GM21717 (cell line): ENCODE measurements at regions not wholly inside any gene's neighbourhood (a gene's known extent, or its start where the extent isn't known, plus 50 kb on each side); places are given as distances from the start of the nearest gene placed in this dataset.
"Not testable (repeated sequence)": the region's sequence is repeated elsewhere in the genome, so short reads cannot be mapped to it uniquely, and the experiment has no call there.

Source experiments
- ATAC-seq: cut with Tn5 transposase; IDR thresholded peaks from one replicate; pipeline ENCODE4 v1.9.1; 2021; ENCODE audit warnings: mild to moderate bottlenecking, moderate library complexity; ENCODE audit not compliant: unreplicated experiment

DNA sequence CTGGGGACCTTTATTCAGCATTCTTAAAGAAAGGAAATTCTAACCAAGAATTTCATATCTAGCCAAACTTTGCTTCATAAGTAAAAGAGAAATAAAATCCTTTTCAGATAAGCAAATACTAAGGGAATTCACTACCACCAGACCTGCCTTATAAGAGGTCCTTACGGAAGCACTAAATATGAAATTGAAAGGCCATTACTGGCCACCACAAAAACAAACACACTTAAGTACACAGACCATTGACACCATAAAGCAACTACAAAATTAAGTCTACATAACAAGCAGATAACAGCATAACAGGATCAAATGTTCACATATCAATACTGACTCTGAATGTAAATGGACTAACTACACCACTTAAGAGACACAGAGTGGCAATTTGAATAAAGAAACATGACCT lies 361.4 kb upstream of the POU5F2 start:
- ATAC-seq = no peak

DNA sequence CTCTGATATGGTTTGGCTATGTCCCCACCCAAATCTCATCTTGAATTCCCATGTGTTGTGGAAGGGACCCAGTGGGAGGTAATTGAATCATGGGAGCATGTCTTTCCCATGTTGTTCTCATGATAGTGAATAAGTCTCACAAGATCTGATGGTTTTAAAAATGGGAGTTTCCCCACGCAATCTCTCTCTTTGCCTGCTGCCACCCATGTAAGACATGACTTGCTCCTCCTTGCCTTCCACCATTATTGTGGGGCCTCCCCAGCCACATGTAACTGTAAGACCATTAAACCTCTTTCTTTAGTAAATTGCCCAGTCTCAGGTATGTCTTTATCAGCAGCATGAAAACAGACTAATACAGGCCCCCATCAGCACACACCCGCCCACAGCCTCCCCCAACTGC lies 356.0 kb upstream of the POU5F2 start:
- not testable (repeated sequence) for ATAC-seq

DNA sequence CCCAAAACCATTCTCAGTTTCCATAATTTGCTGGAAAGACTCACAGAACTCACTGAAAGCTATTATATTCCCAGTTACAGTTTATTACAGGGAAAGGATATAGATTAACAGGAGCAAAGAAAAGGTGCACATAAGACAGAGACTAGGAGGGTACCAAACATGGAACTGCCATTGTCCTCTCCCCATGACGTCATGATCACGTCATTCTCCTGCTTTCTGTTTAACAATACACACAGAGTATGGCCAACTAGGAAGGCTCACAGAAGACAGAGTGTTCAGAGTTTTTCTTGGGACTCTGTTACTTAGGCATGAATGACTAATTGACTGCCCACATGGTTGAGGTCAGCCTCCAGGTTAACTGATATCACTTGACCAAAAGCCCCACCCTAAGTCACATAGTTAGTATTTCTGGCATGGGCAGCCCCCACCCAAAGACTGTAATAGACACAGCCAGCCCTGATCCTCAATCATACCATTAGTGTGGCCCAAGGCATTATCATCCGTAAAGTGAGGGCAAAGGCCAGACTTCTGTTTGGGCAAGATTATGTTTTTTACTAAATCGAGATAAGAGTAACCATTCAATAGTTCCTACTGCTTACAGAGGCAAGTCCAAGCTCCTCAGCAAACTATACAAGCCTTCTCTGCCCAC lies 353.5 kb upstream of the POU5F2 start:
- ATAC-seq = no peak

DNA sequence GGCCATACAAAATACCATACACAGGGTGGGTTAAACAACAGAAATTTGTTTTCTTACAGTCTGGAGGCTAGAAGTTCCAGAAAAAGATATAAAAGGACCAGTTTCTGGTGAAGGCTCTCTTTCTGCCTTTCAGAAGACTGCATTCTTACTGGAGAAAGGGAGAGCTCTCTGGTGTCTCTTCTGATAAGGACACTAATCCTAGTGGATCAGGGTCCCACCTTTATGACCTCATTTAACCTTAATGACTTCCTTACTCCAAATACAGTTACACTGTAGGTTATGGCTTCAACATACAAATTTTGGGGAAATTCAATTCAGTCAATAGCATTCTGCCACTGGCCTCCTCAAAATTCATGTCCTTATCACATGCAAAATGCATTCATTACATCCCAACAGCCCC lies 351.9 kb upstream of the POU5F2 start:
- no peak for ATAC-seq

DNA sequence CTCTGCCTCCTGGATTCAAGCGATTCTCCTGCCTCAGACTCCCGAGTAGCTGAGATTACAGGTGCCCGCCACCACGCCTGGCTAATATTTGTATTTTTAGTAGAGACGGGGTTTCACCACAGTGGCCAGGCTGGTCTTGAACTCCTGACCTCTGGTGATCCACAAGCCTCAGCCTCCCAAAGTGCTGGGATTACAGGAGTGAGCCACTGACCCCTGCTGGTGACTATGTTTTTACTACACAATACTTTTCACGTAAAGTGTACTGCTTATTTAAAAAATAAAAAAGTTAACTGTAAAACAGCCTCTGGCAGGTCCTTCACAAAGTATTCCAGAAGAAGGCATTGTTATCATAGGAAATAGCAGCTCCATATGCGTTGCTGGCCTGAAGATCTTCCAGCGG lies 345.2 kb upstream of the POU5F2 start:
- not testable (repeated sequence) for ATAC-seq

DNA sequence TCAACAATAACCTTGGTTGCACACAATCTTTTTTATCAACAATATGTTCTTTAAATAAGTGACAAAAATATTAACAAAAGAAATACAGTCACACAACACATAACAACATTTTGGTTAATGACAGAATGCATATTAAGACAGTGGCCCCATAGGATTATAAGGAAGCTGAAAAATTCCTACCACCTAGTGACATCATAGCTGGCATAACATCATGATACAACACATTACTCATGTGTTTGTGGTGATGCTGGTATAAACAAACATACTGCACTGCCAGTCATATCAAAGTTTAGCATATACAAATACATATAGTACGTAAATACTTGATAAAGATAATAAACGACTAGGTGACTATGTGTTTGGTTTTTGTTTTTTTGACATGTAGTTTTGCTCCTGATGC lies 344.8 kb upstream of the POU5F2 start:
- ATAC-seq = no peak

DNA sequence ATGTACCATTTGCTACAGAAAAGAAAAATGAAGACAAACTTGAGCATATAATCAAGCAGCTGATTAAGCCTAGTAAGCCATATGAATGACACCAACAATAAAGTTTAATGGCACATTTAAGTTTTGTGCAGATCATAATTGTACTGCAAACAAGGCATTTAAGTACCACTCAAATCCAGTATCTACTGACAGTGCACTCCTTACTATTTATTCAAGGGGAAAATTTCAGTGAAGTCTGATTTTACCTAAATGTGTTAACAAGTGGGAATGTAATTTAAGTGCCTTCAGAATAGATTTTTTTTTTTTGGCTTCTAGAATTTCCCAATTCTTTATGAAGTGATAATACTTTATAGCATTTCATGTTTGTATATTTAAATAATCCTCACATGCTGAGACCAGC lies 341.0 kb upstream of the POU5F2 start:
- ATAC-seq = no peak

DNA sequence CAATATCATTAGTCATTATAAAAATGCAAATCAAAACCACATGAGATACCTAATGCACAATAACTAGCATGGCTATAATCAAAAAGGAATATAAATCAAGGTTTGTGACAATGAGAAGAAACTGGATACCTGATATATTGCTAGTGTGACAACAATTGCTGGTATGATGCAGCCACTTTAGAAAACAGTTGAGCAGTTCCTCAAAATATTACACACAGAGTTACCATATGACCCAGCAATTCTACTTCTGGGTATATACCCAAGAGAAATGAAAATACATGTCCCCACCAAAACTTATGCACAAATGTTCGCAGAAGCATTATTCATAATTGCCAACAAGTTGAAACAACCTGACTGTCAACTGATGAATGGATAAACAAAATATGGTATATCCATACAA lies 339.7 kb upstream of the POU5F2 start:
- no peak for ATAC-seq

DNA sequence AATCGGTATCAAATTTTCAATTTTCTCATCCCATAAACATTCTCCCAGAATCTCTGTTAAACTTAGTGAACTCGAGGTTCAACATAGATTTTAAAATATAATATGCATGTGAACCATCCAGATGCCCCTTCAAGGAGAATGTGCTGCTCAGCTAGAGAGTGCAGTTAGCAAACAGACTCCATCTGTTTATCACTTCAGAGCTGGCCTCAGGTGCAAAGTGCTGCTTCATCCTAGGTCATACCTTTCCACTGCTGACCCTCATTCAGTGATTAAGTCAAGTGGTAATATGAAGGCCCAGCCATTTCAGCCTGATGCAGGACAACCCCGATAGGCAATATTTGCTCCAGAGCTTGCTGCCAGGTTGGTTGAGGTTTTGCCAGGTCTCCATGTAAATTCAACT lies 339.0 kb upstream of the POU5F2 start:
- ATAC-seq = no peak

DNA sequence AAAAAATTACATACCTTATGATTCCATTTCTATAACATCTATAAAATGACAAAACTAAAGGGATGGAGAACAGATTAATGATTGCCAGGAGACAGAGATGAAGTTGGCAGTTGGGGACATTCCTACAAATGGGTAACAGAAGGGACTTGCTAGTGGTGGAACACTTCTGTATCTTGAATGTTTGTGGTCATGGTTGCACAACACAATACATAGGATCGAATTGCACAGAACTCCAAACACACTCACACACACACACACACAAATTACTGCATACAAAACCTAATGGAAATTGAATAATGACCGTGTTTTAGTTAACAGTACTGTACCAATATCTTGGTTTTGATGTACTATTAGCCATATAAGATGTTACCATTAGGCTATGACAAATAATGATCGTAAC lies 330.7 kb upstream of the POU5F2 start:
- ATAC-seq = no peak

DNA sequence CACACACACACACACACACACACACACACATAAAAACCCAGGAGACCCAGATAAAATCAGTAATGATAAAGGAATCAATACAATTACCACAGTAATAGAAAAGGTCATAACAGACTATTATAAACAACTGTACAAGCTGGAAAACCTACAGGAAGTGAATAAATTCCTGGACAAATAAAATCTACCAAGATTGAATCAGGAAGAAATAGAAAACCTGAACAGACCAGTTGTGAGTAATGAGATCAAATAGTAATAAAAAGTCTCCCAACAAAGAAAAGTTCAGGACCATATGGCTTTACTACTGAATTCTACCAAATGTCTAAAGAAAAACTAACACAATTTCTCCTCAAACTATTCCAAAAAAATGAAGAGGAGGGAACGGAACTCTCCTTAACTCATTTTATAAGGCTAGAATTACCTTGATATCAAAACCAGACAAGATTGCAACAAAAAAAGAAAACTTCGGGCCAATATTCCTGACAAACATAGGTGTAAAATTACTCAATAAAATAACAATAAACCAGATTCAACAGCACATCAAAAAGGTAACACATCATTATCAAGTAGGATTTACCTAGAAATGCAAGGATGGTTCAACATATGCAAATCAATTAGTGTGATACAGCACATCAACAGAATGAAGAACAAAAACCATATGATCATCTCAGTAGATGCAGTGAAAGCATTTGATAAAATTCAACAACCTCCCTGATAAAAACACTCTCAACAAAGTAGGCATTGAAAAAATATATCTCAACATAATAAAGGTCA lies 325.2 kb upstream of the POU5F2 start:
- no peak for ATAC-seq

DNA sequence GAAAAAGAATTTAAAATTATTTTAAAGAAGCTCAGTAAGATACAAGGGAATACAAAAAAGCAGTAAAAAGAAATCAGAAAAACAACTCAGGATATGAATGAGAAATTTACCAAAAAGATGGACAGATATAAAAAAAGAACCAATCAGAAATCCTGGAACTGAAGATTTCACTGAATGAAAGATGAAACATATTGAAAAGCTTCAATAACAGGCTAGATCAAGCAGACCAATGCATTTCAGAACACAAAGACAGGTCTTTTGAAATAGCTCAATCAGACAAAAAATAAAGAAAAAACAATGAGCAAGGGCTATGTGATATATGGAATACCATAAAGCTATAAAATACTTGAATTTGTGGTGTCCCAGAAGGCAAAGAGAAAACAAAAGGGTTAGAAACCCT lies 322.6 kb upstream of the POU5F2 start:
- no peak for ATAC-seq

DNA sequence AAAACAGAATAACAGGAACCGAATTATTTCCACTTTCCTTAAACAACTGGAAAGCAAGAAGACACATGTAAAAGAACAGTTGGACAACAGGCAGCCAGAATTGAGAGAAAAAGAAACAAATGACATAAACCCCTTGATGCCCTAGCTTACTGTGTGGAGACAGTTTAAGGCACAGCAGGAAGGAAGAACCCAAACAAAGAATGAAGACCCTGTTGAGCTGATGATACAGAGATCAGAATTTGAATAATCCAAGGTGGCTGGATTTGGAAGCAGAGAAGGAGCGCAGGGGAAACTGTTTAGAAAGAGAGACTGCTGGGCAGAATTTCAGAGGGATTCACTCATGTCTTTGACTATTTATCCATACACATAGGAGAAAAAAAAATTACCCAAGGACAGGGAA lies 316.3 kb upstream of the POU5F2 start:
- ATAC-seq = no peak

DNA sequence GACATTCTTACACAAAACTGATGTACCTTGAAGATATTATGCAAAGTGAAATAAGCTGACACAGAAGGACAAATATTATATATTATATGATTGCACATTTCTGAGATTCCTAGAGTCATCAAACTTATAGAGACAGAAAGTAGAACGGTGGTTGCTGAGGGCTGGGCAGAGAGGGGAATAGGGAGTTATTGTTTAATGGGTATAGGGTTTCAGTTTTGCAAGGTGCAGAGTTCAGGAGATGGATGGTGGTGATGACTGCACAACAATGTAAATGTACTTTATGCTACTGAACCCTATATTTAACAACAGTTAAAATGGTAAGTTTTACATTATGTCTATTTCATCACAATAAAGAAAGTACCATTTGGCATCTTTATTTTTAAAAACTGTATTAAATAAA lies 315.8 kb upstream of the POU5F2 start:
- ATAC-seq = no peak

DNA sequence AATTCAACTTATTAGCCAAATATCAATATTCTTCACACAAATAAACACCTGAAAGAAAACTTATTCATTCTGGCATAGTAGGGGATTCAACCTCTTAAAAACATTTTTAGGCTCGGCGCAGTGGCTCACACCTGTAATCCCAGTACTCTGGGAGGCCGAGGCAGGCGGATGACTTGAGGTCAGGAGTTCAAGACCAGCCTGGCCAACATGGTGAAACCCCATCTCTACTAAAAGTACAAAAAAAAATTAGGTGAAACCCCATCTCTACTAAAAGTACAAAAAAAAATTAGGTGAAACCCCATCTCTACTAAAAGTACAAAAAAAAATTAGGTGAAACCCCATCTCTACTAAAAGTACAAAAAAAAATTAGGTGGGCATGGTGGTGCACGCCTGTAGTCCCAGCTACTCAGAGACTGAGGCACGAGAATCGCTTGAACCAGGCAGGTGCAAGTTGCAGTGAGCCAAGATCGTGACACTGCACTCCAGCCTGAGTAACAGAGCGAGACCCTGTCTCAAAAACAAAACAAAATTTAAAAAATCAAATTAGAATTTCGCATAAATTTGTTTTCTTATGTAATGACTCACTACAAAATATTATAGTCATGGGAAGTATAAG lies 308.0 kb upstream of the POU5F2 start:
- ATAC-seq = peak; percentile 72

DNA sequence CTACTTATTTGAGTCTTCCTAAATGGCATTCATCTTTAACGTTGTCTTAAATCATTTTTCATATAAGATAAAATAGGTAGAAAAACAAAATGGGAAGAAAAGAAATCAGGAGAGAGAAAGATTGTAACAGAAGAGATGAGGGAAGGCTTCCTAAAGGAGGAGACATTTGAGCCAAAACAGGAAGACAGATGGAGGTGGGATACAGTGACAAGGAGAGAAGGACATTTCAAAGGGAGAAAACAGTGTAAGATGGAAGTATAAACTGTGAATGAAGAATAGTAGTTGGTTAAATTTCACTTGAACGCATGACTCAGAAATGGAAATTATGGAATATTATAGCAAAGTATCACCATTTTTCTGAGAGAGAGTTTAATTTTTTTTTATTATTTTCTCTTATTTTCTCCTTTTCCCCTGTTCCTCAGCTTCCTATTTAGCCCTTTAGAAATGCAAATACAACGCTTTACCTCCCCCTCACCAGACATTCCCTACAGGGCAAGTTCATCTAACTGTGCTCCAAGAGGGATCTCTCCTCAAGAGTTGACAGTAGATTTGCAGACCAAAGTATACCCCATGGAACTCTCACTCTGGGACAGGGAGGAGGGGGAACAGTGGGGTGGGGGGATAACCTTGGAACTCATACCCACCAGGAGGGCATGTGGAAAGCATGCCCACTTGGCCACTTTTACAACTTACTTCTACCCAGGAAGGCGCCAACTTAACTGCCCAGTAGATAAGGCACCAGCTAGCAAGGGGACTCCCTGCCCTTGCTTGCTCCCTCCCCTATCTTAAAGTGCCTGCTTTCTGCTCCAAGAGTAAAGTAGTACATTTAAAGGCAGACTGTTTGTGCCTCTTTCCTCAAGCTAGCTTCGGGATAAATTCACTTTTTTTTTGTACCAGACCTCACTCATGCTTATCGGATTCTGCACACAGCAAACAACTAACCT lies 304.7 kb upstream of the POU5F2 start:
- no peak for ATAC-seq

DNA sequence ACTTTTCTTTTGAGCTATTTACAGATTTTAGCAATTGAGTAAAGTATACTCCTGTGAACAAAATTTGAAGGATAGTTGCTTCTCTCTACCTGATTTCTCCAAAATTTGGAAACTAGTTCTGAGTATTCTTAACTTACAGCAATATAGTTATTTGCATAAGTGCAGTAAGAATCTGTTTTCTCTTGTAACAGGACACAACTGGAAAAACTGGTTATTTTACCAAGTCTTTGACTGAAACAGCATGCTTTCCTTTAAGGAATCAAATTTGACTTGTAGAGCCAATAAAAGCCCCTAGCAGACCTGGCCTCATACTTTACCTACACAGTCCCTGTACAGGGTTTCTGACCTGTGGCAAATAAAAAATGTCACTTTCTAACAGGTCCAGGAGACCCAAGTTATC lies 301.9 kb upstream of the POU5F2 start:
- ATAC-seq = no peak

DNA sequence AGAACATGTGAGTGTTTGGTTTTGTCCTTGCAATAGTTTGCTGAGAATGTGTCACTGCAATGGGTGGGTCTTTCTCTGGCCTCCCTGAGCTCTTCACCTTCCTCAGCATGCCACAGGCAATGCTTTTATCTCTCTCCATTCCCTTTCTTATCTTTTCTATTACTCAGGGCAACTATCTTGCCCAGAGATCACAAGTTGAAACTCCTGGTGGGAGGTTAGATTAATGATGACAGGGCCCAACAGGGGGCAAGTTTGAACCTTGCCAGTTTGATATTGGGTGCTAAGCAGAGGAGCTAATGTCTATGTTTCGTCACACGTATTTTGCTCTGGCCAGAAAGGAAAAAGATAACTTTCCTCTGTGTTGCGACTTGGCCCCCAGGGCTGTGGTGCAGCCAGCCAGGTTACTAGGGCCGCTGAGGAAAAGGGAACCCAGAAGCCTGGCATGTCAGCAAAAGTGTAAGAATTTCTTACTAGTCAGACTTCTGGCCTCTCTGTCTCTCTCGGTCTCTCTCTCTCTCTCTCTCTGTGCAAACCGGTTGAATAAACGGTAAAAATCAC lies 299.3 kb upstream of the POU5F2 start:
- no peak for ATAC-seq

DNA sequence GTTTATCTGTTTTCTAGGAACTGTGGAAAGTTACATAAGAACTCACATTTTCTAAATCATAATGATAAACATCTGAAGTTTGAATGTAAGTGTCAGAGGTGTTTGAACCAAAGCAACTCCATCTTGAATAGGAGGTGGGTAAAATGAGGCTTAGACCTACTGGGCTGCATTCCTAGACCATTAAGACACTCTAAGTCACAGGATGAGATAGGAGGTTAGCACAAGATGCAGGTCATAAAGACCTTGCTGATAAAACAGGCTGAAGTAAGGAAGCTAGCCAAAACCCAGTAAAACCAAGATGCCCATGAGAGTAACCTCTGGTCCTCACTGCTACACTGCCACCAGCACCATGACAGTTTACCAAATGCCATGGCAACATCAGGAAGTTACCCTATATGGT lies 297.7 kb upstream of the POU5F2 start:
- ATAC-seq = no peak

DNA sequence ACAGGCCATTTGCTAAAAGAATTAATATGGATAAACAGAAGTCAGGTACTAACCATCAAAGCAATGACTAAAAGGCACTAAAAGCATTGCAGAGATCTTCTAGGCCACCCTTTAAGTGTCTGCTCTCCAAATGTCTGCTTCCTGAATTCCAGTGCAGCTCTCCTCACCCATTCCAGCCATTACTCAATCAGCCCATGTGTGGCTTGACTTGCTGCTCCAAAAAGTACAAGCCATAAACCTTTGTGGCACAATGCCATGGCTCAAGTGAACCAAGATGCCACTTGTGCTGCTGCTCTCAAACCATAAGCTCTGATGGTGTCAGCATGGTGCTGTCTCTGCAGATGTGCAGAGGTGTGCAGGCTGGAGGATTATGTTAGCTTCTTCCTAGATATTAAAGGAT lies 290.2 kb upstream of the POU5F2 start:
- ATAC-seq = no peak

DNA sequence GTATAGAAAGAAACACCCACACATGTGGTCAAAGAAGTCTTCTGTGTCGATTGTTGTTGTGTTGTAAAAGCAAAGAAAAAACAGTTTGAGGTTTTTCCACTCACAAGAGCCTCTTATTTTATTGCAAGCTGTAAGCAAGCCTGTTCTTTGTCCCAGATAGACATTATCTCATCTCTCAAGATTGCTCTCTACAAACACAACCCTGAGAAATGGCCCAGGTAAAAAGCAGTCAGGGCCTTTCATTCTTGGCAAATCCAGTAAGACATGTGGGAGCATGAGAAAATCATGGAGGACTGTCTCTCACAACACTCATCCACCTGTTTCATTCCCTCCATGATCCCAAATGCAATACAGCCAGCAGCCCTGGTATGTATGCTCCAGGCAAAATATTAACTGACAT lies 286.6 kb upstream of the POU5F2 start:
- no peak for ATAC-seq
